Brain microvascular endothelial cell (primary cell): ENCODE measurements at regions not wholly inside any gene's neighbourhood (a gene's known extent, or its start where the extent isn't known, plus 50 kb on each side); places are given as distances from the start of the nearest gene placed in this dataset.

Experiments
- DNase-seq: peaks from one replicate; pipeline ENCODE4 v3.0.0-alpha.2; 2020
- H3K27ac ChIP-seq: fragments of 250-450 bp; sonication (Bioruptor Pico); 2 replicates; pipeline ENCODE4 v1.5.1; 2020; ENCODE audit warnings: mild to moderate bottlenecking, moderate library complexity
- H3K27me3 ChIP-seq: fragments of 250-450 bp; sonication (Bioruptor Pico); replicated peaks from 2 replicates; pipeline ENCODE4 v1.5.1; 2020; ENCODE audit warnings: mild to moderate bottlenecking
- H3K36me3 ChIP-seq: fragments of 250-450 bp; sonication (Bioruptor Pico); replicated peaks from 2 replicates; pipeline ENCODE4 v1.5.1; 2020; ENCODE audit warnings: mild to moderate bottlenecking
- H3K4me3 ChIP-seq: 2 replicates; pipeline ENCODE4 v1.5.1; 2011; ENCODE audit warnings: low read depth, mild to moderate bottlenecking, control low read depth, low read length, moderate library complexity
- CTCF ChIP-seq: IDR thresholded peaks from 2 replicates; pipeline ENCODE4 v1.5.1; 2011; ENCODE audit warnings: low read depth, mild to moderate bottlenecking, moderate library complexity, low read length, control low read depth, inconsistent platforms; ENCODE audit errors: missing control alignments
- in situ Hi-C: cut with HindIII; loops from 2 replicates; pipeline ENCODE4 v1.10.0; 2017; ENCODE audit warnings: low sequenced_read_pairs, low pct_ligation_motif_present

- in situ Hi-C loops: no loop called here
- no peak for TF ChIP-seq CTCF
- DNase-seq: no peak
- H3K36me3 ChIP-seq: no peaks in the 10 kb centered on the region
- peak overlapping the region; percentile 72 for H3K27ac ChIP-seq
- no peak overlapping the region for H3K4me3 ChIP-seq
- H3K27me3 ChIP-seq: no peaks in the 10 kb centered on the region
Measured at GRCh38 chr2:122749405-122749804, 994.0 kb downstream of the TSN start.

GRCh38 chr2:122750095-122750494, 994.6 kb downstream of the TSN start:
- DNase-seq: no peak
- Histone ChIP-seq H3K27me3 (no peaks in the 10 kb centered on the region), H3K4me3 (no peak overlapping the region), H3K27ac (no peak overlapping the region), H3K36me3 (no peaks in the 10 kb centered on the region)
- TF ChIP-seq CTCF: no peak
- in situ Hi-C loops: no loop called here

- Histone ChIP-seq H3K27me3 (no peaks in the 10 kb centered on the region), H3K4me3 (no peak overlapping the region), H3K27ac (no peak overlapping the region), H3K36me3 (no peaks in the 10 kb centered on the region)
- DNase-seq: no peak
- TF ChIP-seq CTCF: no peak
- in situ Hi-C loops: no loop called here
Measured at GRCh38 chr2:122750808-122751207, 995.4 kb downstream of the TSN start.

- Histone ChIP-seq H3K27me3 (no peaks in the 10 kb centered on the region), H3K27ac (no peak overlapping the region), H3K4me3 (no peak overlapping the region), H3K36me3 (no peaks in the 10 kb centered on the region)
- DNase-seq: no peak
- in situ Hi-C loops: no loop called here
- TF ChIP-seq CTCF: no peak
Measured at GRCh38 chr2:122753336-122753735, 997.9 kb downstream of the TSN start.

- no peaks in the 10 kb centered on the region for H3K36me3 ChIP-seq
- H3K4me3 ChIP-seq: no peak overlapping the region
- TF ChIP-seq CTCF: no peak
- DNase-seq: no peak
- no peak overlapping the region for H3K27ac ChIP-seq
- no peaks in the 10 kb centered on the region for H3K27me3 ChIP-seq
- in situ Hi-C loops: no loop called here
Measured at GRCh38 chr2:122754561-122754960, 999.1 kb downstream of the TSN start.

GRCh38 chr2:122755281-122755780, 999.9 kb downstream of the TSN start:
- Histone ChIP-seq H3K36me3 (no peaks in the 10 kb centered on the region), H3K27ac (no peak overlapping the region), H3K4me3 (no peak overlapping the region), H3K27me3 (no peaks in the 10 kb centered on the region)
- TF ChIP-seq CTCF: no peak
- no peak for DNase-seq
- in situ Hi-C loops: no loop called here
